ENCODE measurements at regions not wholly inside any gene's neighbourhood (a gene's known extent, or its start where the extent isn't known, plus 50 kb on each side); places are given as distances from the start of the nearest gene placed in this dataset.

- no peaks in the 10 kb centered on the region for H3K4me1 ChIP-seq
- no peak overlapping the region for H3K4me3 ChIP-seq
- intact Hi-C loops (cut with DNase I; ENCODE audit: low total_unique reads), result no loop called here
- TF ChIP-seq, protein P1, sequence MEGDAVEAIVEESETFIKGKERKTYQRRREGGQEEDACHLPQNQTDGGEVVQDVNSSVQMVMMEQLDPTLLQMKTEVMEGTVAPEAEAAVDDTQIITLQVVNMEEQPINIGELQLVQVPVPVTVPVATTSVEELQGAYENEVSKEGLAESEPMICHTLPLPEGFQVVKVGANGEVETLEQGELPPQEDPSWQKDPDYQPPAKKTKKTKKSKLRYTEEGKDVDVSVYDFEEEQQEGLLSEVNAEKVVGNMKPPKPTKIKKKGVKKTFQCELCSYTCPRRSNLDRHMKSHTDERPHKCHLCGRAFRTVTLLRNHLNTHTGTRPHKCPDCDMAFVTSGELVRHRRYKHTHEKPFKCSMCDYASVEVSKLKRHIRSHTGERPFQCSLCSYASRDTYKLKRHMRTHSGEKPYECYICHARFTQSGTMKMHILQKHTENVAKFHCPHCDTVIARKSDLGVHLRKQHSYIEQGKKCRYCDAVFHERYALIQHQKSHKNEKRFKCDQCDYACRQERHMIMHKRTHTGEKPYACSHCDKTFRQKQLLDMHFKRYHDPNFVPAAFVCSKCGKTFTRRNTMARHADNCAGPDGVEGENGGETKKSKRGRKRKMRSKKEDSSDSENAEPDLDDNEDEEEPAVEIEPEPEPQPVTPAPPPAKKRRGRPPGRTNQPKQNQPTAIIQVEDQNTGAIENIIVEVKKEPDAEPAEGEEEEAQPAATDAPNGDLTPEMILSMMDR (IDR thresholded peaks at IDR 0.05), result no peak
- TF ChIP-seq POLR2A (IDR thresholded peaks at IDR 0.05) (no peak), POLR2AphosphoS5 (IDR thresholded peaks at IDR 0.05) (no peak)
- DNase-seq (ENCODE audit: low spot score in 2 of 2), result no peak
- H3K27me3 ChIP-seq, result no peaks in the 10 kb centered on the region
- no peaks in the 10 kb centered on the region for H3K36me3 ChIP-seq
- no peaks in the 10 kb centered on the region for H3K9me3 ChIP-seq
- H3K27ac ChIP-seq, result no peak overlapping the region
These were observed 79.6 kb upstream of the BNC2 start for GRCh38 chr9:16950051-16950450.

GRCh38 chr9:16930578-16930977 lies 60.1 kb upstream of the BNC2 start:
- intact Hi-C loops (cut with DNase I; ENCODE audit: low total_unique reads), result no loop called here
- Histone ChIP-seq H3K27me3 (no peaks in the 10 kb centered on the region), H3K4me3 (no peak overlapping the region), H3K4me1 (no peaks in the 10 kb centered on the region), H3K9me3 (no peaks in the 10 kb centered on the region), H3K27ac (no peak overlapping the region), H3K36me3 (no peaks in the 10 kb centered on the region)
- TF ChIP-seq POLR2AphosphoS5 (IDR thresholded peaks at IDR 0.05) (no peak), POLR2A (IDR thresholded peaks at IDR 0.05) (no peak)
- TF ChIP-seq, protein P1 (IDR thresholded peaks at IDR 0.05), result no peak
- no peak for DNase-seq (ENCODE audit: low spot score in 2 of 2)

DNA sequence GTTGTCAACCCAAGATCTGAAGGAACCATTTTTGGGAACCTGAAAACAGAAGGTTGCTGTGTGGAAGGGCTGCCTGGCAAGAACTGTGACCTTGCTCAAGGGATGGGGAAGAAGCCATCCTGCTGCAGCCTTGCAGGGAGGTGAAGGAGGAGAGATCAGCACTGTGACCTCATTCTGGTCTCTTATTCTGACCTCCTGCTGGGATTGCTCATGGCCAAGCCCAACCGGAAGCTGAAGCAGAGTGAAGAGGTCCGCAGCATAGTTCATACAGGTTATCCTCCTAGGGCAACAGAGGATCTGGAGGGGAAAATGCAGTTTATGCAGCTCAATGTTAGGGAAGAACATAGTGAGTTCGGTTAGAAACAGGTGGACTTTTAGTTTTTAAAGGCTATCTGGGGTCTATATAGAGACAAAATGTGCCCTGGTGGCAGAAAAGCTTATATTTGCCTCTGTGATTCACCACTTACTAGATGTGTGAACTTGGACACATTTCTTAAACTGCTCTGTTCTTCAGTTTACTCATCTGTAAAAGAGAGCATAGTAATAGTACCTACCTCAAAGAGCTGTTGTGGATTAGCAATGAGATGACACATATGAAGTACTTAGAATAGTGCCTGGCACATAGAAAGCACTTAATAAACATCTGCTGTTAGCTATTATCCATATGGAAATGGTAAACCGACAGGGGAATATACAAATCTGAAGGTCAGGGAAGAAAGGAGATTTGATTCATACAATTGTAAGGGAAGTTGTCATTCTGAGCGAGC lies 57.9 kb upstream of the BNC2 start:
- TF ChIP-seq, protein P1 (IDR thresholded peaks at IDR 0.05), result no peak
- no peak for TF ChIP-seq POLR2A (IDR thresholded peaks at IDR 0.05)
- TF ChIP-seq POLR2AphosphoS5 (IDR thresholded peaks at IDR 0.05), result no peak
- Histone ChIP-seq H3K27me3 (no peaks in the 10 kb centered on the region), H3K9me3 (peaks cover 0 to 6% of the 10 kb centered on the region in 2 donors), H3K4me3 (no peak overlapping the region), H3K27ac (no peak overlapping the region), H3K36me3 (no peaks in the 10 kb centered on the region), H3K4me1 (no peaks in the 10 kb centered on the region)
- intact Hi-C loops (cut with DNase I; ENCODE audit: low total_unique reads), result no loop called here
- DNase-seq (ENCODE audit: low spot score in 2 of 2), result no peak

DNA sequence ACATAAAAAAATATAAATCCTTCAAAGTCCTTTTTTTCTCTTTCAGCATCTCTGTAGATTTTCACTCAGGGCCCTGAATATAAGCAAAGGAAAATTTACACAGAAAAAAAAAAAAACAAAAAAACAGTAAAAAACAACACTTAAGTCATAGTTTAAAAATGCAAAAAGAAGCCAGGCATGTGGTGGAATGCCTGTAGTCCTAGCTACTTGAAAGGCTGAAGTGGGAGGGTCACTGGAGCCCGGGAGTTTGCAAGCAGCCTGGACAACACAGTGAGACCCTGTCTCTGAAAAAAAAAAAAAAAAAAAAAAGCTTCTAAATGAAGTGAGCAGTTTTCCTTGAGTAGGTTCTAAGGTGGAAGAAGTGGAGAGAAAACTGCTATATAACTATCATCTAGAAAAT lies 55.0 kb upstream of the BNC2 start:
- DNase-seq (ENCODE audit: low spot score in 2 of 2), result no peak
- intact Hi-C loops (cut with DNase I; ENCODE audit: low total_unique reads), result no loop called here
- no peaks in the 10 kb centered on the region for H3K27me3 ChIP-seq
- H3K9me3 ChIP-seq, result peaks cover 6% of the 10 kb centered on the region in 2 donors
- TF ChIP-seq, protein P1 (IDR thresholded peaks at IDR 0.05), result no peak
- TF ChIP-seq POLR2AphosphoS5 (IDR thresholded peaks at IDR 0.05), result no peak
- no peak for TF ChIP-seq POLR2A (IDR thresholded peaks at IDR 0.05)
- H3K27ac ChIP-seq, result no peak overlapping the region
- H3K36me3 ChIP-seq, result no peaks in the 10 kb centered on the region
- H3K4me3 ChIP-seq, result no peak overlapping the region
- H3K4me1 ChIP-seq, result no peaks in the 10 kb centered on the region

DNA sequence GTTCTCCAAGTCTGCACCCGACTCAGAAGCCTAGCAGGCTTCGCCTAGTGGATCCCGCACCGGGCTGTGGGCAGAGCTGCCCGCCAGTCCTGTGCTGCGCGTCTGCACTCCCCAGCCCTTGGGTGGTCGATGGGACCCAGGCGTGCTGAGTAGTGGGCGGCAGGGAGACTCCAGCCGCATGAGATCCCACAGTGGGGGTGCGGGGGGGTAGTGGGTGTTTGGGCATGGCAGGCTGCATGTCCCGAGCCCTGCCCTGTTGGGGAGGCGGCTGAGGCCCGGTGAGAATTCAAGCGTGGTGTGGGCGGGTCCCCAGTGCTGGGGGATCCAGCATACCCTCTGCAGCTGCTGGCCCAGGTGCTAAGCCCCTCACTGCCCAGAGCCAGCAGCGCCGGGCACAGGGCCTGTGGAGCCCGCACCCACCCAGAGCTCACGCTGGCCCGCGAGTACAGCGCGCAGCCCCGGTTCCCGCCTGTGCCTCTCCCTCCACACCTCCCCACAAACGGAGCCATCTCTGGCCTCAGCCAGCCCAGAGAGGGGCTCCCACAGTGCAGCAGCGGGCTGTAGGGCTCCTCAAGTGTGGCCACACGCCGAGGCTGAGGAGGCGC lies 53.9 kb upstream of the BNC2 start:
- Histone ChIP-seq H3K27ac (no peak overlapping the region), H3K36me3 (no peaks in the 10 kb centered on the region)
- intact Hi-C loops (cut with DNase I; ENCODE audit: low total_unique reads), result no loop called here

More for the DNA sequence above, 53.9 kb upstream of the BNC2 start:
- H3K9me3 ChIP-seq, result peaks cover 6% of the 10 kb centered on the region in 2 donors
- no peak for TF ChIP-seq POLR2A (IDR thresholded peaks at IDR 0.05)
- TF ChIP-seq, protein P1 (IDR thresholded peaks at IDR 0.05), result no peak
- no peak for TF ChIP-seq POLR2AphosphoS5 (IDR thresholded peaks at IDR 0.05)
- no peak overlapping the region for H3K4me3 ChIP-seq
- H3K4me1 ChIP-seq, result no peaks in the 10 kb centered on the region
- no peak for DNase-seq (ENCODE audit: low spot score in 2 of 2)
- no peaks in the 10 kb centered on the region for H3K27me3 ChIP-seq

Measured in breast epithelium (tissue), 4 donors.